HG02938 (cell line): ENCODE measurements at regions not wholly inside any gene's neighbourhood (a gene's known extent, or its start where the extent isn't known, plus 50 kb on each side); places are given as distances from the start of the nearest gene placed in this dataset.
"Not testable (repeated sequence)": the region's sequence is repeated elsewhere in the genome, so short reads cannot be mapped to it uniquely, and the experiment has no call there.

Experiments used
- ATAC-seq: cut with Tn5 transposase; IDR thresholded peaks from one replicate; pipeline ENCODE4 v1.9.1; 2021; ENCODE audit warnings: mild to moderate bottlenecking, moderate library complexity; ENCODE audit not compliant: unreplicated experiment

GRCh38 chr9:19660019-19660418, 128.8 kb downstream of the SLC24A2 start:
- no peak for ATAC-seq

GRCh38 chr9:19656704-19657103, 132.1 kb downstream of the SLC24A2 start:
- no peak for ATAC-seq

GRCh38 chr9:19651681-19652080, 137.2 kb downstream of the SLC24A2 start:
- ATAC-seq, result no peak

GRCh38 chr9:19650312-19650711, 138.5 kb downstream of the SLC24A2 start:
- no peak for ATAC-seq

- no peak for ATAC-seq
Observed at GRCh38 chr9:19649336-19650041, 139.3 kb downstream of the SLC24A2 start.

GRCh38 chr9:19648672-19649071, 140.2 kb downstream of the SLC24A2 start:
- no peak for ATAC-seq

GRCh38 chr9:19643875-19644274, 145.0 kb downstream of the SLC24A2 start:
- no peak for ATAC-seq

GRCh38 chr9:19642256-19642655, 146.6 kb downstream of the SLC24A2 start:
- ATAC-seq, result no peak

DNA sequence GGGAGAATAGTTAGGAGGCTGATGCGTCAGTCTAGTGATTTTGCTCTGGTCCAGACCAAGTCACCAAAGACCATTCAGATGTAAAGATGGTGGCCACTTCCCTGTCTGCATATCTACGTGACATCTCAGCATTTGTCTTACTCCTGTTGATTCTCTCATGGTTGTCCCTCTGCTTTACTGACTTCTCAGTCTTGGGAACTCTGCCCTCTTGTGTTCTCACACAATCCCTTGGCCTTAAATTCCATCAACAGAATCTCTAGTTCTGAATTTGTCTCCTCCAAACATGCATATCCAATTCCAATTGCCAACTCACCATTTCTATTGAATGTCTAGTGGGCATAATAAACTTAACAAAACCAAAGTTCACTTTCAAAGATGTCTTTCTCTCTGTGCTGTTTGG, 147.8 kb downstream of the SLC24A2 start:
- ATAC-seq, result no peak

DNA sequence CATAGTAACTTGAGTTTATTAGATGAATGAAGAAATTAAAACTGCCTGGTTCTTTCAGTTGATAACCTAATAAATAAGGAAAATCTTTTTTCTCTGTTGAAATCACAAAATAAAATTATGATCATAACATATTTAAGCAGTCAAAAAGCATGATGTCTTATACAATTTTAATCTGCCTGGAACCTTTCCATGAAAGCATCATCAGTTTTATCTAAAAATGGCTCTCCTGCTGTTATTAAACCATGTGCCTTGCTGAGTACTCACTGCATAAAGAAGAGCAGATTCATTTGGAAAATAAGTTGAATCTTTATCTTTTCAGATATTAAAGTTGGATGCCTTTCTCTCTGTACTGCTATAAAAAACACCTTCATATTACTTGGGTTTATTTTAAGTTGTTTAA, 148.8 kb downstream of the SLC24A2 start:
- no peak for ATAC-seq

- no peak for ATAC-seq
Observed at GRCh38 chr9:19637084-19637483, 151.8 kb downstream of the SLC24A2 start.

DNA sequence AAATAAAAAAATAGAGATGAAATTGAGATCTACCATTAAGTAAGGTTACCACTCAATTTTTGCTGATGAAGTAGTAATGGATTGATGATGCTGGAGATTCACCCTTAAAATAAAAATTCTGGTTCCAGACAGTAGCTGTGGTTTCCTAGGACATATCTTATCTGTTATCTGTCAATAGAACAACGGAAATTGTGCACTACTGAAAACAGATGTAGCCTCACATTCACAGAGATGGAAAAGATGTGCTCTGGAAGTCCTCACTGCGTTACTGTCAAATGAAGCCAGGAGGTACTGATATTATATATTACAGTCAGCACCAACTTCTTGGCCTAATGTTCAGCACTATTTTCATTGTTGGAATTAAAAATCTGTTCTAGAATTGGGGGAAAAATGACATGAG, 154.0 kb downstream of the SLC24A2 start:
- ATAC-seq, result no peak

- no peak for ATAC-seq
Observed at GRCh38 chr9:19631181-19631580, 157.7 kb downstream of the SLC24A2 start.

DNA sequence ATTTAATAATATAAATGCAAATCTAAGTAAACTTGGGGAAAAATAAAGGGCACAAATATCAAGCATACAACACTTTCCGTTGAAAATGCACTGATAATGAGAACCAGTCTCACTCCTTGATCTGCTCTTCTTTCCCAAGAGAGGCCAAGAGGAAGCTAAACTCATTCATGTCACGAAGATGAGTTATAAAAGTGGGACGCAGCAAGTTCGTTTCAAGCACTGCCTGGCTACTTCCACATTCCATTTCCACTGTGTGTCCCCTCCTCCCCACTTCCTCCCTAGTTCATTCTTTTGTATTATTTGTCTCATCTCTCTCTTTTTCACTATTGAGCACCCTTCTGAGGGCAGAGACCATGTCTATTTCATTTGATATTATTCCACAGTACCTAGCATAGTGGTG, 158.1 kb downstream of the SLC24A2 start:
- ATAC-seq, result no peak

DNA sequence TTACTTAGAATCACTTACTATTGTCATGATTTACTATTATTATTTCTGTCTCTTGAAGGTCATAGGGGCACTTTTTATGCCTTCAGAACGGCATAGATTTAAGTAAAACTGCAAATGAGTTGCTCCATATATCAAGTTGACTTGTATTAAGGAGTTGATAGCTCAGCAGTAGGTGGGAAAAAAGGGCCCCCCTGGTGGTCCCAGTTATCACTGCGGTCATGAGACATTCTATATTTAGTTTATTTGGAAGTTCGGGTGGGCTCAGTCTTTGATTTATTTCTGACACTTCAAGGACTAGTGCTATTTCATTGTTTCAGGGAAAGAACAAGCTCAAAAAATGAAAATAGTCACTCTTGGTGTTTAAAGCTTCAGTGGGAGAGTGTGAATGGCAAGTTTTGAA, 159.3 kb downstream of the SLC24A2 start:
- no peak for ATAC-seq

DNA sequence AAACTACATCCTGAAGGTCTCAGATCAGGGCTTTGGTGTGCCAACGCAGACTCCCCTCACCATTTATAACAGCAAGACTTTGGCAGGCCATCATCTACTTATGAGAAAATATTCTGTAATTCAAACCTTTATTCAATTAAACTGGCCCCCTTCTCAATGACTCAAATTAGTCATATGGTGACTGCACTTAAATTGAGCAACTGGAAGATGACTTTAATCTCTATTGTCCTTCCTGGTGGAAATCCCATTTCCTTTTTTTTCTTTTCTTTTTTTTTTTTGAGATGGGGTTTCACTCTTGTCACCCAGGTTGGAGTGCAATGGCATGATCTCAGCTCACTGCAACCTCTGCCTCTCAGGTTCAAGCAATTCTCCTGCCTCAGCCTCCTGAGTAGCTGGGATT, 163.4 kb downstream of the SLC24A2 start:
- ATAC-seq, result not testable (repeated sequence)

DNA sequence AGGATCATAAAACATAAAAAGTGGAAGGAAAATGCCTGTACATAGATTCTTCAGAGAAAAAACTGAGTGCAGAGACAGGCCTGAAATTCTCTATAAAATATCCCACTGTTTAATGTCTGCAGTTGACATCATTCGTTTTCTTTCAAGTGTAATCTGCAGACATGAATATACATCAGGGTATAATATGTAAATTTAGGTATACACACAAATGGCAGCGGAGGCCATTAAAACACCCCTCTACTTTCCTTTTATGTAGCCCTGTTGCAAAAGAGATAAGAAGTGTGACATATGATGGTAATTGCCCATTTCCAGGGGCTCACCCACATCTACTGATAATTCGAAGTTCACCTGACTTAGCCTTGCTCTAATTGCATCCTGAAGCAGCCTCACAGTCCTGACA, 164.3 kb downstream of the SLC24A2 start:
- no peak for ATAC-seq

- no peak for ATAC-seq
Observed at GRCh38 chr9:19623941-19624340, 164.9 kb downstream of the SLC24A2 start.

DNA sequence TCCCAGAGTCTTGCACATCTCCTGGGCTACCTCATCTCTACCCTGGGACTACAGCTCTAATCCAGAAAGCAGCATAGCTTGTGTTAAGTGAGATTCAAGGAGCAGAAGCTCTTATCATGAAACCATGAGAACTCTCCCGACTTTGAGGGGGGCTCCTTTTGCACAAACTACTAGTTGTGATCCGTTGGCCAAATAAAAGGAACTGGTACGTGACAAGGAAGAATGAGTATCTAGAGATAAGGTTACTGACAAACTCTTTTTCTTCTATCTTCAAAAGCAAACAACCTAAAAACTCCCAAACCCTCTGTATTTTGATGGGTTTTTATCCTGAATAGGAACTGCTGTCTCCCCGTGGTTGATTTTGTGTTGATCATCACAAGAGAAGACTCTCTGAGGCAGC, 168.5 kb downstream of the SLC24A2 start:
- ATAC-seq, result no peak

DNA sequence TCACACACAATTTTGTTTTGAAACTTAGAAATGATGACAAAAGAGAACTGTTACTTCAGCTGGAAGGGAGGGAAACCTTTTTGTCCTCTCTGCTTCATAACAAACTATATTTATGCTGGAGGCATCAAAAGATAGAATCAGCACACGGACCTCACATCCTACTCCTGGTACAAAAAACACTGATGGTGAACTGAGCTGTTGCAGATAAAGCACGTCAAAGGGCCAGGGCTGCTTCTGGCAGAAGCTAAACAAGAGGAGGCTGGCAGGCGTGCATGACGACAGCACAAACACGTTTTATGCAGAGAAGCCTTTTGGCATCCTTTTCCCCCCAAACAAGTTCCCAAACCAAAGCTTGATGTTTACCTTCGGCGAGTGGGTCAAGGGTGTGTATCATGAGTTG, 169.6 kb downstream of the SLC24A2 start:
- ATAC-seq, result no peak

DNA sequence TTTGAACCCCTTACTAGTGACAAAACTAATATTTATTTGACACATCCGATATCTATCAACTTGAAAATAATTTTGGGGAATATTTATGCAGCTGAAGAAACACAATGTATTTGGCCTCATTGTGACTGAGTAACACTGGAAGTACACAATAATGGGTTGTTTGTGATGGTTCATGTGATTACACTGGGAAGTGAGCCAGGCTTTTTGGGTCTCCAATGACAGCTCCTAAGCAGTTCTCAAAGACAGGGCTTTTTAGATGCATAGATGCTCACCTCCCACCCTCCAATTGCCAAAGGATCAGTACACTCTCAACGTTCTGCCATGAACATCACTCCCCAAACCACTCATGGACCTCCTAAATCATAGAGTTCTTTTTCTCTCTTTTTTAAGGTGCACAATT, 170.0 kb downstream of the SLC24A2 start:
- no peak for ATAC-seq

DNA sequence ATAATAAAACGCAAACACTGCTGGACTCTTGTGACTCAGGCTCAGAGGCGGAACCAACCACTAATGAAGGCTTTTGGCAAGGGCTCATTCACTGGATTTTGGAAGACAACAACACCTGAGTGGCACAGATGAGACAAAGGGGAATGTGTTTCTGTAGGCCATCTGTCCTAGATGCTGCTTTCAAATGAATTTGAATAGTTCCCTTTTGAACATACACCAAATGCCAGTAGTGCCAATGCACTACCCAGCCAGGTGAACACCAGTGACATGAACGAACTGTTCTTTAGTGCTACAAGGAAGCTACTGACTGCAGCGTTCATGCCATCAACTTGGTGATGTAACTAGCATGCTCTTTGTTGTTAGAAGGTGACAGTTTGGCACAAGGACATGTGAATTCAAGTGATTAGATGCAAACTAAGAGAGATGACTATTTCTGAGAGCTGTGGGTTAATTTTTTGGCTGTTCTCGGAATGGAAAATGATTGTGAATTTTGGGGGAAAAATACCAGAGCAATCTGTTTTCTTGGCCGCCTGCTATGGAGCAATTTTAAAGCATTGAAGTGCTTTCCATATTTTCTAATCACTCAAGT, 173.7 kb downstream of the SLC24A2 start:
- no peak for ATAC-seq

GRCh38 chr9:19614294-19614693, 174.5 kb downstream of the SLC24A2 start:
- ATAC-seq, result no peak
